ENCODE measurements at regions not wholly inside any gene's neighbourhood (a gene's known extent, or its start where the extent isn't known, plus 50 kb on each side); places are given as distances from the start of the nearest gene placed in this dataset.
"Not testable (repeated sequence)": the region's sequence is repeated elsewhere in the genome, so short reads cannot be mapped to it uniquely, and the experiment has no call there.

DNA sequence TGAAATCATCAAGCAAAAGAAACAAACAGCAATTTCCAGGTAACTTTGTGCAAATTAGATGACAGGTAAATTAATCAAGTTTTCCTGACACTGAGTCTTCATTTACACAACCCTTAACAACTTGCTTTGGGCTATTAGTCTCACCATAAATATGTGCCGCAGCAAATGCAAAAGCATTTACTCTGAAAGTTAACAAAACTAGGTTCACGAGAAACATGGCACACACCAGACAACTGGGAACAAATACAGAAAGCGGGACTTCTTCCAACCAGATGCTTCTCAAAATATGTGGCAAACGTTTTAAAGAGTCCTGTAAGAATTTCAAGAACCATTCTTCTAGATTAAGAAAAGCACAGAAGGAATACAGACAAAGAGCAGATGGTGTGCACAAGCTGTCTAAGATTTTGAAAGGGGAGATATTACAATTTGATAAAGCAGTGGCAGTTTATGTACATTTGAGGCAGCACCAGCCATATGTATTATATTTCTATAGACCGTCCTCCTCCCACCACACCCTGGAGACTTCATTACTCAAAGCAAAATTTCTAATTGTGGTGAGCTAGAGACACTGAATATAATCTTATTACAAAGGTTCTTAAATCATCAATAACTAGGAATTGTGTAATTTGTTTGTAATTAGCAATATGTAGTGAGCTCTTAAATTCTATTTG is 192.5 kb upstream of the ADAMTS3 start:
- H3K4me3 ChIP-seq (ENCODE audit: low read length) = no peak overlapping the region
- peaks cover 5% of the 10 kb centered on the region for H3K9me3 ChIP-seq (ENCODE audit: control insufficient read depth, low read depth, low read length)
- no peak overlapping the region for H3K27ac ChIP-seq (ENCODE audit: low read length)
- H3K36me3 ChIP-seq (ENCODE audit: control insufficient read depth, insufficient read depth, low read length) = no peaks in the 10 kb centered on the region
- 76% methylated on average over 4 of the region's 5 CpGs for WGBS (ENCODE audit: insufficient coverage, low lambda C conversion rate)
- no peaks in the 10 kb centered on the region for H3K4me1 ChIP-seq (ENCODE audit: control insufficient read depth, insufficient read depth, low read length)
- no peaks in the 10 kb centered on the region for H3K27me3 ChIP-seq (ENCODE audit: control insufficient read depth, insufficient read depth, low read length)
- no peak for DNase-seq

DNA sequence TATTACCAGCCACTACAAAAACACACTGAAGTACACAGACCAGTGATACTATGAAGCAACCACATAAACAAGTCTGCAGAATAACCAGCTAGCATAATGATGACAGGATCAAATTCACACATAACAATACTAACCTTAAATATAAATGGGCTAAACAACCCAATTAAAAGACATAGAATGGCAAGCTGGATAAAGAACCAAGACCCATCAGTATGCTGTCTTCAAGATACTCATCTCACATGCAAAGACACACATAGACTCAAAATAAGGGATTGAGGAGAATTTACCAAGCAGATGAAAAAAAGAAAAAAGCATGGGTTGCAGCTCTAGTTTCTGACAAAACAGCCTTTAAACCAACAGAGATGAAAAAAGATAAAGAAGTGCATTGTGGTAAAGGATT is 184.4 kb upstream of the ADAMTS3 start:
- H3K4me3 ChIP-seq (ENCODE audit: low read length); H3K9me3 ChIP-seq (ENCODE audit: control insufficient read depth, low read depth, low read length); H3K27ac ChIP-seq (ENCODE audit: low read length); H3K4me1 ChIP-seq (ENCODE audit: control insufficient read depth, insufficient read depth, low read length); H3K36me3 ChIP-seq (ENCODE audit: control insufficient read depth, insufficient read depth, low read length); H3K27me3 ChIP-seq (ENCODE audit: control insufficient read depth, insufficient read depth, low read length); DNase-seq: not testable (repeated sequence)

DNA sequence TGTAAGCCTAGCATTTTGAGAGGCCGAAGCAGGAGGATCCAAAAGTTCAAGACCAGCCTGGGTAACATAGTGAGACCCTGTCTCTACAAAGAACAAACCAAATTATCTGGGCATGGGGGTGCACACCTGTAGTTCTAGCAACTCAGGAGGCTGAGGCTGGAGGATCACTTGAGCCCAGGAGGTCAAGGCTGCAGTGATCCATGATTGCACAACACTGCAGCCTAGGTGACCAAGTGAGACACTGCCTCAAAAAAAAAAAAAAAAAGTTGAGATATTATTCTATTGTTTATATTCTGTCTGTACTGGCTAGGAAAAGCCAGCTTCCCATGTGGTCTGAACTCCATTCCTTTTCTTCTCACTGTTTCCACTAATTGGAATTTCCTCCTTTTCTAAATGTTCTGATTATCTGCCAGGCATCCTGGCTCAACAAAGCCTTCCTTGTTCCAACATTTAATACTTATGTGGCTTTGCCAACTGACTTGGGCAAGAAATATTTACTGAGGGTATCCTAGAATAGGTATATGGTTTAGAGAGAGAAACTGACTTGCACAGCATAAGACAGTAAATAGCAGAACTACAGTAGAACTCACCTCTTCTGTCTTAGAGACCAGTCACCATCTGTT is 175.2 kb upstream of the ADAMTS3 start:
- Histone ChIP-seq H3K9me3 (ENCODE audit: control insufficient read depth, low read depth, low read length) (no peaks in the 10 kb centered on the region), H3K4me3 (ENCODE audit: low read length) (no peak overlapping the region), H3K36me3 (ENCODE audit: control insufficient read depth, insufficient read depth, low read length) (no peaks in the 10 kb centered on the region), H3K4me1 (ENCODE audit: control insufficient read depth, insufficient read depth, low read length) (no peaks in the 10 kb centered on the region), H3K27me3 (ENCODE audit: control insufficient read depth, insufficient read depth, low read length) (no peaks in the 10 kb centered on the region), H3K27ac (ENCODE audit: low read length) (no peak overlapping the region)
- DNase-seq = no peak
- WGBS (ENCODE audit: insufficient coverage, low lambda C conversion rate) = no CpG with 5 or more reads among the region's 1 CpG

DNA sequence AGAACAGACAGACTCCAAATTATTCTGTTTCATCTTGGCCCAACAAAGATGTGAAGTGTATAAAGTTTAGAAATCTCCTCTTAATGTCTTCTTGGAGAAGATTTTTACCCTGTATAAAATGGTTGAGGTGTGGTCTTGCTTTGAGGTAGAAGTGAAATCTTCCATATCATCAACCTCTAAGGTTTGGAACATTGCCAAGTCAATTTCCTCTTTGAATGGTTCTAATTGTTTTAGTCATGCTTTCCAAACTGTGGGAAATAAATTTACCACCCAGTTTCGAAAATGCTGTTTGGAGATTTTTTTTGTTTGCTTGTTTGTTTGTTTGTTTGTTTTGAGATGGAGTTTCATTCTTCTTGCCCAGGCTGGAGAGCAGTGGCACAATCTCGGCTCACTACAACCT is 174.1 kb upstream of the ADAMTS3 start:
- Histone ChIP-seq H3K9me3 (ENCODE audit: control insufficient read depth, low read depth, low read length) (no peaks in the 10 kb centered on the region), H3K27ac (ENCODE audit: low read length) (no peak overlapping the region), H3K4me3 (ENCODE audit: low read length) (no peak overlapping the region), H3K36me3 (ENCODE audit: control insufficient read depth, insufficient read depth, low read length) (no peaks in the 10 kb centered on the region), H3K27me3 (ENCODE audit: control insufficient read depth, insufficient read depth, low read length) (no peaks in the 10 kb centered on the region), H3K4me1 (ENCODE audit: control insufficient read depth, insufficient read depth, low read length) (no peaks in the 10 kb centered on the region)
- no CpG with 5 or more reads among the region's 2 CpGs for WGBS (ENCODE audit: insufficient coverage, low lambda C conversion rate)
- no peak for DNase-seq

DNA sequence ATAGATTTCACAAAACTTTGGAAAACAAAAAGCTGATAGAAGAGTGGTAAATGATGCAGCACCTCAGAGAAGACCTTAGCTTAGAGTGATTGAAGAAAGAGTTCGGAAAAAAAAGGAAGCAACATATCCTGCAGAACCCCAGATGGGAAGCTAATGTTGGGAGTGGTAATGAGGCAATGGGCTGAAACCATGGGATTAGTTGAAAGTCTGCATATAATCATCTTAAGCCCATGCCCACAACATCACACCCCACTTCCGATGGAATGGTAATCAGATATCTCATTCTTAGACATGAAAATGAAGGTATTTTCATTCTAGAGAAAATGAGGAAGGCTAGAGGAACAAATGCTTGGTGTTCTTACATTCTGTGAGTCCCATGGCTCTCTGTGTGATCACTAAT is 146.3 kb upstream of the ADAMTS3 start:
- Histone ChIP-seq H3K36me3 (ENCODE audit: control insufficient read depth, insufficient read depth, low read length) (no peaks in the 10 kb centered on the region), H3K9me3 (ENCODE audit: control insufficient read depth, low read depth, low read length) (no peaks in the 10 kb centered on the region), H3K4me3 (ENCODE audit: low read length) (no peak overlapping the region), H3K27me3 (ENCODE audit: control insufficient read depth, insufficient read depth, low read length) (no peaks in the 10 kb centered on the region), H3K4me1 (ENCODE audit: control insufficient read depth, insufficient read depth, low read length) (no peaks in the 10 kb centered on the region), H3K27ac (ENCODE audit: low read length) (no peak overlapping the region)
- WGBS (ENCODE audit: insufficient coverage, low lambda C conversion rate) = 78% methylated on average over 1 of the region's 2 CpGs
- DNase-seq = no peak

DNA sequence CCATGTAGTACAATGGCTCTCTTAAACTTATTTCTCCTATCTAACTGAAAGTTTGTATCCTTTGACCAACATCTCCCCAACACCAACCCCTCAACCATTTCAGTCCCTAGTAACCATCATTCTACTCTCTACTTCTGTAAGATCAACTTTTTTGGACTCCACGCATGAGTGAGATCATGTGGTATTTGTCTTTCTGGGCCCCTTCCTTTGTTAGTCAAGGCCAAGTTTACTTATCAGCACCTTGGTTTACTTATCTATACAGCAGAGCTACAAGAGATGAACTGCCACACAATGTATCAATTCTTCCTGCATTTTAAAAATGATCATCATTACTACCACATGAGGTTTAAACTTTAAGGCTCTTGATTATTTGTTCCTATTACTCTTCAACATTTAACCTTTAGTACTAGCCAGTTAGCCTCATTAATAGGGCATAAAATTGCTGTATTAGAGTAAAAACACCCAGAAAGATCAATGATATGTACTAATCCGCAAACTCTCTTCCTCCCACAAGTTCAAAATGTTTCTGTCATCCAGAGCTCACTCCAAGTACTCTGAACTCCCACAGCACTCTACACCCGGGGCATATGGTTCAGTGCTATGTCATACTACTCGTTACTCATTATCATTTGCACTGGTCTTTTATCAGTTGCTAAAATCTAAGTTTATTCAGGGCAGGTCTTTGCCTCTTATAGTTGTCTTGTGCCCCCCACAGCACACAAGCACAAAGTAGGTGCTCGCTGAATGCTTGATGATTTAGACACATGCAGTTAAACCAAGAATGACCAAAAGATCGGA is 145.7 kb upstream of the ADAMTS3 start:
- WGBS (ENCODE audit: insufficient coverage, low lambda C conversion rate) = 63% methylated on average over 3 of the region's 6 CpGs
- no peak for DNase-seq
- Histone ChIP-seq H3K4me1 (ENCODE audit: control insufficient read depth, insufficient read depth, low read length) (no peaks in the 10 kb centered on the region), H3K27me3 (ENCODE audit: control insufficient read depth, insufficient read depth, low read length) (no peaks in the 10 kb centered on the region), H3K36me3 (ENCODE audit: control insufficient read depth, insufficient read depth, low read length) (no peaks in the 10 kb centered on the region), H3K27ac (ENCODE audit: low read length) (no peak overlapping the region), H3K9me3 (ENCODE audit: control insufficient read depth, low read depth, low read length) (no peaks in the 10 kb centered on the region), H3K4me3 (ENCODE audit: low read length) (no peak overlapping the region)

DNA sequence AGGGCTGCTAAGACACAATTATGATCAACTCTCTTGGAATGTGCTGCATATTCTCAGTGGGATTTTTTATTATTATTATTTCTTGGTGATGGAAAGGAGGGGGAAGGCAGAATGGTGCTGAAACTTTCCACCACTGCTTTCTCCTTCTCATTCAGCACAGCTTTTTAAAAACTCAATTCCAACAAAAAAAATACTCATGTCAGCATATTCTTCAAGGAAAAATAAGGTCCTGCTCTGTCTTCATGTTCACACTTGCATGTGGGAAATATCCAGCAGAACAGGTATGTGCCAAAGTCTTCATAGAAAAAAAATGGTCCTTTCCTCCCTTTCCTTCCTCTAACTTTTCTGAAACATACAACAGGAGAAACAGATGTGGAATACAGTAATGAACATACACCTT is 144.0 kb upstream of the ADAMTS3 start:
- H3K4me3 ChIP-seq (ENCODE audit: low read length) = no peak overlapping the region
- H3K36me3 ChIP-seq (ENCODE audit: control insufficient read depth, insufficient read depth, low read length) = no peaks in the 10 kb centered on the region
- H3K4me1 ChIP-seq (ENCODE audit: control insufficient read depth, insufficient read depth, low read length) = no peaks in the 10 kb centered on the region
- DNase-seq = no peak
- no peaks in the 10 kb centered on the region for H3K9me3 ChIP-seq (ENCODE audit: control insufficient read depth, low read depth, low read length)
- no peak overlapping the region for H3K27ac ChIP-seq (ENCODE audit: low read length)
- no peaks in the 10 kb centered on the region for H3K27me3 ChIP-seq (ENCODE audit: control insufficient read depth, insufficient read depth, low read length)

DNA sequence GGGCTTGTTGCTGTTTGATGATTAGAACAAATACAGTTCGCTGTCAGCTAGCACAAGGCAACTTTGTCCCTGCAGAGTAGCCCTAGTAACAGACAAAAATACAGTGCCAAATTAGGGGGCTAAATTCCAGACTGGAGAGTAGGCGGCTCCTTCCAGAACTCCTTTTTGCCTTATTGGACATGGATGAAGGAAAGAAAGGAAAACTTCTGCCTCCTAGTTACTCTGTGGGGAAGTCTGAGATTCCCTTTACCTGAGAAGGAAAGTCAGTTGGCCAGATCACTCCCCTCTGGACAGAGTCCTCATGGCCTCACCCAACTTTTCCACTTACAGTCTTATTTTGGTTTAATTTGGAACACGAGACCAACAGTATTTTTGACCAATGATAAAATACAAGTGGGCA is 140.5 kb upstream of the ADAMTS3 start:
- no peak overlapping the region for H3K4me3 ChIP-seq (ENCODE audit: low read length)
- H3K27ac ChIP-seq (ENCODE audit: low read length) = no peak overlapping the region
- WGBS (ENCODE audit: insufficient coverage, low lambda C conversion rate) = 33% methylated on average over 1 of the region's 3 CpGs
- DNase-seq = no peak
- H3K27me3 ChIP-seq (ENCODE audit: control insufficient read depth, insufficient read depth, low read length) = no peaks in the 10 kb centered on the region
- no peaks in the 10 kb centered on the region for H3K4me1 ChIP-seq (ENCODE audit: control insufficient read depth, insufficient read depth, low read length)
- no peaks in the 10 kb centered on the region for H3K36me3 ChIP-seq (ENCODE audit: control insufficient read depth, insufficient read depth, low read length)
- H3K9me3 ChIP-seq (ENCODE audit: control insufficient read depth, low read depth, low read length) = no peaks in the 10 kb centered on the region

DNA sequence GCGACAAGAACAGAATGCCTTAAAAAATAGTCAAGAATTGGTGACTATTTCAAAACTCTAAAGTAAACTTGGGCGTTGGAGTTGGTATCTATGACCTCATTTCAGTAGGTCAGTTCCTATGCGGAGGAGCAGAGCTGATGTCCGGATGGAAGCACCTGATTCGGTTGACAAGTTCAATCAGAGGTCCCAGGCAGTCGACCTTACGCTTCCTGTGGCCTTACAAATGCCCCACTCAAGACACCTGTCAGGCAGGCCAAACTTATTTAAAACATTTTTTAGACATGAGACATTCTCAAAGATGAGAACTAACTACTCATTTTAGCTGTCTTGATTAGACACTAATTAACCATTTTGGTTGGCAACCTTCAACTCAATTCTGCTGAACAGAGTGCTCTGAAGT is 137.7 kb upstream of the ADAMTS3 start:
- H3K9me3 ChIP-seq (ENCODE audit: control insufficient read depth, low read depth, low read length) = no peaks in the 10 kb centered on the region
- H3K36me3 ChIP-seq (ENCODE audit: control insufficient read depth, insufficient read depth, low read length) = no peaks in the 10 kb centered on the region
- H3K27me3 ChIP-seq (ENCODE audit: control insufficient read depth, insufficient read depth, low read length) = no peaks in the 10 kb centered on the region
- no peak for DNase-seq
- H3K4me1 ChIP-seq (ENCODE audit: control insufficient read depth, insufficient read depth, low read length) = no peaks in the 10 kb centered on the region
- no peak overlapping the region for H3K27ac ChIP-seq (ENCODE audit: low read length)
- H3K4me3 ChIP-seq (ENCODE audit: low read length) = no peak overlapping the region
- WGBS (ENCODE audit: insufficient coverage, low lambda C conversion rate) = 82% methylated on average over 1 of the region's 7 CpGs

DNA sequence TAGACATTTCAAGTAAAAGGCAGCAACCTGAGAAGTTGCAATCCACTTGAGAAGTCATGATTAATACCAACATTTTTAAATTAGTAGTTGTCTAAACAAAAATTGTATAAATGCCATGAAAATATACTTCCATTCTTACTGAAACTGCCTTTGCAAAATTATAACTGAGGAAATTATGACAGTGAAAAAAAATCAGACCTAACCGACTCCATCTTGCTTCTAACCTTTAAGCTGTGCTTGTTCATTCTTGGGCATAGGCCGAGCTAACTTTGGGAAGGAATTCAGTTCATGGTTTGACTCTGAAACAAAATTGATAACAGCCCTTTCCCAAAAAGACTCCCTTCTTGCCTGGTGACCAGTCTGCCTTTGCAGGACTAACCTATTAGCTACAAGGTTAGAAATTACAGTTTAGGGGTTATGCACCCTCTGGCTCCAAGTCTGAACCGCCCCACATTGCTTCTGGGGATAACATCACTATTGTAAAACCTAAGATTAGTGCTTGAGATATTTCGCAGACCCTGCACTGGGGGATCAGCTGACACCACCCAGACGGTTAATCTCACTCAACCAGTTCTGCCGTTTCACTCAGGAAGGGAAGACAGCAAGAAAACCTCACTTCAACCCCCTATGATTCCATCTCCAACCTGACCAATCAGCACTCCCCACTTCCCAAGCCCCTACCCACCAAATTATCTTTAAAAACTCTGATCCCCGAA is 136.1 kb upstream of the ADAMTS3 start:
- H3K27me3 ChIP-seq (ENCODE audit: control insufficient read depth, insufficient read depth, low read length); H3K27ac ChIP-seq (ENCODE audit: low read length); H3K4me1 ChIP-seq (ENCODE audit: control insufficient read depth, insufficient read depth, low read length); H3K36me3 ChIP-seq (ENCODE audit: control insufficient read depth, insufficient read depth, low read length); H3K9me3 ChIP-seq (ENCODE audit: control insufficient read depth, low read depth, low read length); H3K4me3 ChIP-seq (ENCODE audit: low read length); DNase-seq: not testable (repeated sequence)
- WGBS (ENCODE audit: insufficient coverage, low lambda C conversion rate) = no CpG with 5 or more reads among the region's 7 CpGs

Measured in large intestine (tissue), 3 donors.